ENCODE measurements at regions not wholly inside any gene's neighbourhood (a gene's known extent, or its start where the extent isn't known, plus 50 kb on each side); places are given as distances from the start of the nearest gene placed in this dataset.
"Not testable (repeated sequence)": the region's sequence is repeated elsewhere in the genome, so short reads cannot be mapped to it uniquely, and the experiment has no call there.

DNA sequence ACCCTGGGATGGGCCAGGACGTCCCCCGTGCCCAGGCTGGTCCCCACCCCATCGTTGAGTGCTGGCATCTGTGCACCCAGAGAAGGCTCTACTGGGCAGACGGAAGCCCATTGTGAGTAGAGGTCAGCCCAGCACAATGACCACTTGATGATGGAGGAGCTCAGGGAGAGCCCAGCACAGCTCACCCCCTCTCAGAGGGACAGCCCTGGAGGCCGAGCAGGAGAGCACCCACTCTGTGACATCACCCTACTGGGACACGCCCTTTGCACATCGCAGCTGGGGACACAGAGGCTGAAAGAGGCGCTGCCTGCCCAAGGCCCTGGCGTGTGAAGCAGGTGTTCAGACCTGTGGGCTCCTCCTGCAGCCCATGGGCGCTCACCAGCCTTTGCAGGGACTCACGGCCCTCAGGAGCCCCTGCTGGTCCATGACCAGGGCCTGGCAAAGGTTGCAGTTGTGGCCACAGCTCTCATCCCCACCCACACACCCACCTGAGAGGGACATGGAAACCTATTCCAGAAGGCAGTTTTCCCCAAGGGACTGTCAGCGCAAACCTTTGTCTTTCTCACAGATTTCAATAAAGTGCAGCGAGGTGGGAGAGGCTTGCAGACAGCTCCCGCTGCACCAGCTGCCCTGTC is 67.2 kb upstream of the PPP2R2D start:
- Histone ChIP-seq H3K27ac (no peak overlapping the region), H3K4me3 (no peak overlapping the region)
- TF ChIP-seq, protein P1, sequence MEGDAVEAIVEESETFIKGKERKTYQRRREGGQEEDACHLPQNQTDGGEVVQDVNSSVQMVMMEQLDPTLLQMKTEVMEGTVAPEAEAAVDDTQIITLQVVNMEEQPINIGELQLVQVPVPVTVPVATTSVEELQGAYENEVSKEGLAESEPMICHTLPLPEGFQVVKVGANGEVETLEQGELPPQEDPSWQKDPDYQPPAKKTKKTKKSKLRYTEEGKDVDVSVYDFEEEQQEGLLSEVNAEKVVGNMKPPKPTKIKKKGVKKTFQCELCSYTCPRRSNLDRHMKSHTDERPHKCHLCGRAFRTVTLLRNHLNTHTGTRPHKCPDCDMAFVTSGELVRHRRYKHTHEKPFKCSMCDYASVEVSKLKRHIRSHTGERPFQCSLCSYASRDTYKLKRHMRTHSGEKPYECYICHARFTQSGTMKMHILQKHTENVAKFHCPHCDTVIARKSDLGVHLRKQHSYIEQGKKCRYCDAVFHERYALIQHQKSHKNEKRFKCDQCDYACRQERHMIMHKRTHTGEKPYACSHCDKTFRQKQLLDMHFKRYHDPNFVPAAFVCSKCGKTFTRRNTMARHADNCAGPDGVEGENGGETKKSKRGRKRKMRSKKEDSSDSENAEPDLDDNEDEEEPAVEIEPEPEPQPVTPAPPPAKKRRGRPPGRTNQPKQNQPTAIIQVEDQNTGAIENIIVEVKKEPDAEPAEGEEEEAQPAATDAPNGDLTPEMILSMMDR (IDR thresholded peaks at IDR 0.05), result no peak
- no peak for DNase-seq (ENCODE audit: low spot score)

GRCh38 chr10:131834152-131834810 is 66.5 kb upstream of the PPP2R2D start:
- TF ChIP-seq, protein P1 (IDR thresholded peaks at IDR 0.05), result no peak
- H3K4me3 ChIP-seq, result no peak overlapping the region

GRCh38 chr10:131838966-131839742 is 61.7 kb upstream of the PPP2R2D start:
- Histone ChIP-seq H3K4me3 (no peak overlapping the region), H3K27ac (no peak overlapping the region)
- DNase-seq (ENCODE audit: low spot score), result no peak
- TF ChIP-seq, protein P1 (IDR thresholded peaks at IDR 0.05), result no peak

More at GRCh38 chr10:131834152-131834810, 66.5 kb upstream of the PPP2R2D start:
- no peak for DNase-seq (ENCODE audit: low spot score)
- no peak overlapping the region for H3K27ac ChIP-seq

- H3K4me3 ChIP-seq, H3K27ac ChIP-seq: not testable (repeated sequence)
- DNase-seq (ENCODE audit: low spot score), result peak; percentile 29
Observed at GRCh38 chr10:131839880-131840787, 60.7 kb upstream of the PPP2R2D start.

DNA sequence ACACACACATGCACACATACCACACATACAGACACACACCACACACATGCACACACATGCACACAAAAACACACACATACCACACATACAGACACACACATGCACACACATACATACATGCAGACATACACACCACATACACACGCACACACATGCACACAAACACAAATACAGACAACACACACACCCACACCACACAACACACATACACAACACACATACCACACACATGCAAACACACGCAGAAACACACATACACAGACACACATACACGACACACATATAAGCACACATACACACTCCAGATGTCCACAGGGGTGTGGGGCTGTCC is 60.1 kb upstream of the PPP2R2D start:
- TF ChIP-seq, protein P1 (IDR thresholded peaks at IDR 0.05), result no peak
- Histone ChIP-seq H3K27ac (no peak overlapping the region), H3K4me3 (no peak overlapping the region)
- no peak for DNase-seq (ENCODE audit: low spot score)

- no peak overlapping the region for H3K27ac ChIP-seq
- DNase-seq (ENCODE audit: low spot score), result peak; percentile 52
- H3K4me3 ChIP-seq, result no peak overlapping the region
- TF ChIP-seq, protein P1 (IDR thresholded peaks at IDR 0.05), result no peak
Observed at GRCh38 chr10:131841131-131841660, 59.6 kb upstream of the PPP2R2D start.
